Smooth muscle cell (in vitro differentiated cells): ENCODE measurements at regions not wholly inside any gene's neighbourhood (a gene's known extent, or its start where the extent isn't known, plus 50 kb on each side); places are given as distances from the start of the nearest gene placed in this dataset.

Source experiments
- DNase-seq: peaks from one replicate; lab custom pipeline; 2025; ENCODE audit not compliant: unreplicated experiment; lab: John Stamatoyannopoulos, UW
- H2AFZ ChIP-seq: fragments of 200-600 bp; sonication (generic); 2 replicates; pipeline ENCODE4 v1.6.0; 2016; ENCODE audit warnings: antibody characterized with exemption, low read depth, mild to moderate bottlenecking
- H3F3A ChIP-seq: fragments of 200-600 bp; sonication (generic); 2 replicates; pipeline ENCODE4 v1.6.0; 2017; ENCODE audit warnings: antibody characterized with exemption, low read depth
- H3K27ac ChIP-seq: fragments of 200-600 bp; sonication (generic); 2 replicates; pipeline ENCODE4 v1.5.1; 2016; ENCODE audit warnings: low read depth, mild to moderate bottlenecking
- H3K27me3 ChIP-seq: fragments of 200-600 bp; sonication (generic); 2 replicates; pipeline ENCODE4 v1.6.1; 2016; ENCODE audit warnings: low read depth, mild to moderate bottlenecking
- H3K36me3 ChIP-seq: fragments of 200-600 bp; sonication (generic); 2 replicates; pipeline ENCODE4 v1.5.1; 2016; ENCODE audit warnings: low read depth
- H3K4me1 ChIP-seq: fragments of 200-600 bp; sonication (generic); 2 replicates; pipeline ENCODE4 v1.5.1; 2016; ENCODE audit warnings: low read depth
- H3K4me2 ChIP-seq: fragments of 200-600 bp; sonication (generic); 2 replicates; pipeline ENCODE4 v1.6.0; 2016; ENCODE audit warnings: mild to moderate bottlenecking
- H3K4me3 ChIP-seq: fragments of 200-600 bp; sonication (generic); 2 replicates; pipeline ENCODE4 v1.5.1; 2016; ENCODE audit warnings: mild to moderate bottlenecking
- H3K79me2 ChIP-seq: fragments of 200-600 bp; sonication (generic); 2 replicates; pipeline ENCODE4 v1.6.0; 2016; ENCODE audit warnings: low read depth, mild to moderate bottlenecking
- H3K9ac ChIP-seq: fragments of 200-600 bp; sonication (generic); 2 replicates; pipeline ENCODE4 v1.6.0; 2016; ENCODE audit warnings: low read depth
- H3K9me3 ChIP-seq: fragments of 200-600 bp; sonication (generic); replicated peaks from 2 replicates; pipeline ENCODE4 v1.5.1; 2016; ENCODE audit warnings: low read depth
- H4K20me1 ChIP-seq: fragments of 200-600 bp; sonication (generic); 2 replicates; pipeline ENCODE4 v1.6.0; 2016; ENCODE audit warnings: low read depth
- WGBS: methylation state at CpG from one replicate; pipeline ENCODE4 v1.1.7; 2016; ENCODE audit warnings: low lambda C conversion rate; 5-methylcytosine and 5-hydroxymethylcytosine counted together
- TF ChIP-seq, protein P1 (sequence below): fragments of 200-600 bp; sonication (generic); IDR thresholded peaks from 2 replicates; pipeline ENCODE4 v1.5.1; 2017; ENCODE audit warnings: borderline replicate concordance, mild to moderate bottlenecking, antibody characterized with exemption; ENCODE audit not compliant: insufficient read depth, poor library complexity, severe bottlenecking

DNA sequence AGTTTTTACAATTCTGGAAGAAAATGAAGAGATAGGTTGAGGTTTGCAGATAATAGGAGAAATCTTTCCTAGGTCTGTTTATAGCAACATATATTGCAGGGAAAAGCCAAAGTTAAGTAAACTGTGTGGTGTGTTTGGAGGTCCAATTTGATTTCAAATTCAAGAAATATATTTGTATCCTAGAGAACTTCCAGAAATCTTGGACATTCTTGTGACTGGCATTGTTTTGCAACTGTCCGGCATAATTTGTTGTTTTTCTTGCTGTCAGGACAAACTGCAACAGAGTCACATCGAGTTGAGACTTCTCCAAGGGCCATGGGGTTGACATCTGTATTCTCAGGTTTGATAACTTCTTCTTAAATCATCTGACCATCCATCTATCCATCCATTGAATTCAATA, 170.9 kb upstream of the ZEB2 start:
- WGBS: 94% methylated on average over 2 of the region's 2 CpGs
- DNase-seq: no peak
- Histone ChIP-seq H3K9ac (no peak overlapping the region), H3K4me2 (no peak overlapping the region), H3K9me3 (no peaks in the 10 kb centered on the region), H3K36me3 (no peaks in the 10 kb centered on the region), H3K27ac (no peak overlapping the region), H3K4me1 (no peaks in the 10 kb centered on the region), H2AFZ (no peak overlapping the region), H3K4me3 (no peak overlapping the region), H3F3A (no peaks in the 10 kb centered on the region), H3K79me2 (no peaks in the 10 kb centered on the region), H3K27me3 (no peaks in the 10 kb centered on the region), H4K20me1 (no peaks in the 10 kb centered on the region)
- TF ChIP-seq, protein P1, sequence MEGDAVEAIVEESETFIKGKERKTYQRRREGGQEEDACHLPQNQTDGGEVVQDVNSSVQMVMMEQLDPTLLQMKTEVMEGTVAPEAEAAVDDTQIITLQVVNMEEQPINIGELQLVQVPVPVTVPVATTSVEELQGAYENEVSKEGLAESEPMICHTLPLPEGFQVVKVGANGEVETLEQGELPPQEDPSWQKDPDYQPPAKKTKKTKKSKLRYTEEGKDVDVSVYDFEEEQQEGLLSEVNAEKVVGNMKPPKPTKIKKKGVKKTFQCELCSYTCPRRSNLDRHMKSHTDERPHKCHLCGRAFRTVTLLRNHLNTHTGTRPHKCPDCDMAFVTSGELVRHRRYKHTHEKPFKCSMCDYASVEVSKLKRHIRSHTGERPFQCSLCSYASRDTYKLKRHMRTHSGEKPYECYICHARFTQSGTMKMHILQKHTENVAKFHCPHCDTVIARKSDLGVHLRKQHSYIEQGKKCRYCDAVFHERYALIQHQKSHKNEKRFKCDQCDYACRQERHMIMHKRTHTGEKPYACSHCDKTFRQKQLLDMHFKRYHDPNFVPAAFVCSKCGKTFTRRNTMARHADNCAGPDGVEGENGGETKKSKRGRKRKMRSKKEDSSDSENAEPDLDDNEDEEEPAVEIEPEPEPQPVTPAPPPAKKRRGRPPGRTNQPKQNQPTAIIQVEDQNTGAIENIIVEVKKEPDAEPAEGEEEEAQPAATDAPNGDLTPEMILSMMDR: no peak

DNA sequence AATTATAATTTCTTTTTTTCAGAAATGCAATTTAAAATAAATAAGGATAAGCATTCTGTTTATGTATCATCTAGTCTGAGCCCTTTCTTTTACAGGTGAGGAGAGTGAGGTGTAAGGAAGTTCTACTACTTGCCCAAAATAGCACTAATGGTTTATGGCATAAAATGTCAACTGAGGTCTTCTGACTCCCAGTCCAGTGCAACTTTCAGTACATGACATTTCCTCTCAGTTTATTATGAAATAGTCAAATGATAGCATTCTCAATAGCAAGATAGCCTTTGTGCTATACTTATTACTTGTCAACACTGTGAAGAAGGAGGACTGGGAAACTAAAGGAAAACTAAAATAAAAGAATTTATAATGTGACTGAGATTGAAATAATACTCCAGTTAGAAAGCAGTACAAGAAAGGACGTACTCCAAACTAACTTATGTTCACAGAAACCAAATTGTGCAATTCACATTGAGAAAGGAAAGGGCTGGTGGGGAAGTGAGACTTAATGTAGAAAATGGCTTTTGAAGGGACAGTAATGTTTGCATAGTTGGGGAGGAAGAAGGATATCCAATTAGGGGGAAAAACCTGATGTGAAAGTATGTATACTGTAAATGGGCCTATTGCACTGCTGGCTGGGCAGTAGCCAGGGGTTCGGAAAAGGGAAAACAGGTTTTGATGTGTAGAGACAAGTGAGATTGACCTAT, 166.7 kb upstream of the ZEB2 start:
- H3K79me2 ChIP-seq: no peaks in the 10 kb centered on the region
- no peaks in the 10 kb centered on the region for H3F3A ChIP-seq
- H3K4me2 ChIP-seq: no peak overlapping the region
- H3K27me3 ChIP-seq: no peaks in the 10 kb centered on the region
- H3K4me3 ChIP-seq: no peak overlapping the region
- no peaks in the 10 kb centered on the region for H3K9me3 ChIP-seq
- no peaks in the 10 kb centered on the region for H4K20me1 ChIP-seq
- no peak overlapping the region for H3K9ac ChIP-seq
- TF ChIP-seq, protein P1: no peak
- 81% methylated on average over 2 of the region's 2 CpGs for WGBS
- no peak overlapping the region for H2AFZ ChIP-seq
- H3K27ac ChIP-seq: no peak overlapping the region
- no peaks in the 10 kb centered on the region for H3K4me1 ChIP-seq
- no peaks in the 10 kb centered on the region for H3K36me3 ChIP-seq
- no peak for DNase-seq

DNA sequence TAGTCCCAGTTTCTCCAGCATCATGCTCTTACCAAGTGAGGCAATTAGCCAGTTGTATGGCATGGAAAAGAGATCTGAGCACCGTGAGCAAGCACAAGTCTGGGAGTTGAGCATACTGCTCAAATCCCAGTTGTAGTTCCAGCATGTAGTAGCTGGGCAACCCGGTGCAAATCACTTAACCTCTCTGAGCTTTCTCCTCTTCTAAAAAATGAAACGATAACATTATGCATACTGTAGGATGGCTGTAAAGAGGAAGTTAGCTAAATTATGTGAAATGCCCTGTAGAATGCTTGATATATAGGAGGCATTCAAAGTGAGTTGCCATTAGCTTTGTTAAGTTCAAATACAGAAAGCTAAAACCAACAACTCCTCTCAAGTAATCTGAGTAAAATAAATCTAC, 164.0 kb upstream of the ZEB2 start:
- no peaks in the 10 kb centered on the region for H3K9me3 ChIP-seq
- no peaks in the 10 kb centered on the region for H3F3A ChIP-seq
- WGBS: 98% methylated on average over 3 of the region's 3 CpGs

More for the DNA sequence above, 164.0 kb upstream of the ZEB2 start:
- Histone ChIP-seq H3K36me3 (no peaks in the 10 kb centered on the region), H3K4me2 (no peak overlapping the region), H3K4me3 (no peak overlapping the region), H3K27me3 (no peaks in the 10 kb centered on the region), H4K20me1 (no peaks in the 10 kb centered on the region), H2AFZ (peak overlapping the region; percentile 6), H3K9ac (no peak overlapping the region), H3K27ac (no peak overlapping the region), H3K4me1 (no peaks in the 10 kb centered on the region), H3K79me2 (no peaks in the 10 kb centered on the region)
- TF ChIP-seq, protein P1: no peak
- no peak for DNase-seq
